Lower leg skin (tissue), 3 donors: ENCODE measurements at regions not wholly inside any gene's neighbourhood (a gene's known extent, or its start where the extent isn't known, plus 50 kb on each side); places are given as distances from the start of the nearest gene placed in this dataset.

Source experiments
- CTCF ChIP-seq, 3 donors: fragments of 450-650 bp; IDR thresholded peaks; one replicate each; pipeline ENCODE4 v1.5.1; 2016; ENCODE audit warnings: antibody characterized with exemption in 3 of 3, mild to moderate bottlenecking in 3 of 3, moderate library complexity in 2 of 3
- POLR2A ChIP-seq, 2 donors: fragments of 450-650 bp; IDR thresholded peaks; one replicate each; pipeline ENCODE4 v1.6.1; 2016 to 2017; ENCODE audit warnings: antibody characterized with exemption in 2 of 2, mild to moderate bottlenecking in 1 of 2, moderate library complexity in 1 of 2

GRCh38 chr22:49642741-49643140 lies 184.9 kb downstream of the BRD1 start:
- no peak for TF ChIP-seq CTCF (IDR thresholded peaks at IDR 0.05)
- TF ChIP-seq POLR2A (IDR thresholded peaks at IDR 0.05), result no peak
